Peyer's patch (tissue), 4 donors: ENCODE measurements at regions not wholly inside any gene's neighbourhood (a gene's known extent, or its start where the extent isn't known, plus 50 kb on each side); places are given as distances from the start of the nearest gene placed in this dataset.
A peak's percentile ranks its signal among the peaks of the same experiment; 100 is the strongest.

Experiments used
- POLR2A ChIP-seq, 2 donors: fragments of 450-650 bp; IDR thresholded peaks; one replicate each; pipeline ENCODE4 v1.5.1; 2017; ENCODE audit warnings: antibody characterized with exemption in 2 of 2, mild to moderate bottlenecking in 2 of 2, moderate library complexity in 2 of 2
- TF ChIP-seq, protein P1 (sequence below), 6 experiments: fragments of 450-650 bp in 4 of 6; fragments of 200-600 bp in 2 of 6; sonication (generic) in 1 of 6; IDR thresholded peaks; one replicate each; pipeline ENCODE4 v1.5.1; 2017 to 2019; ENCODE audit warnings: antibody characterized with exemption in 6 of 6, mild to moderate bottlenecking in 3 of 6, moderate library complexity in 1 of 6

GRCh38 chr2:16123856-16124780 lies 183.8 kb downstream of the MYCN start:
- TF ChIP-seq, protein P1, sequence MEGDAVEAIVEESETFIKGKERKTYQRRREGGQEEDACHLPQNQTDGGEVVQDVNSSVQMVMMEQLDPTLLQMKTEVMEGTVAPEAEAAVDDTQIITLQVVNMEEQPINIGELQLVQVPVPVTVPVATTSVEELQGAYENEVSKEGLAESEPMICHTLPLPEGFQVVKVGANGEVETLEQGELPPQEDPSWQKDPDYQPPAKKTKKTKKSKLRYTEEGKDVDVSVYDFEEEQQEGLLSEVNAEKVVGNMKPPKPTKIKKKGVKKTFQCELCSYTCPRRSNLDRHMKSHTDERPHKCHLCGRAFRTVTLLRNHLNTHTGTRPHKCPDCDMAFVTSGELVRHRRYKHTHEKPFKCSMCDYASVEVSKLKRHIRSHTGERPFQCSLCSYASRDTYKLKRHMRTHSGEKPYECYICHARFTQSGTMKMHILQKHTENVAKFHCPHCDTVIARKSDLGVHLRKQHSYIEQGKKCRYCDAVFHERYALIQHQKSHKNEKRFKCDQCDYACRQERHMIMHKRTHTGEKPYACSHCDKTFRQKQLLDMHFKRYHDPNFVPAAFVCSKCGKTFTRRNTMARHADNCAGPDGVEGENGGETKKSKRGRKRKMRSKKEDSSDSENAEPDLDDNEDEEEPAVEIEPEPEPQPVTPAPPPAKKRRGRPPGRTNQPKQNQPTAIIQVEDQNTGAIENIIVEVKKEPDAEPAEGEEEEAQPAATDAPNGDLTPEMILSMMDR (IDR thresholded peaks at IDR 0.05): no peak
- peak; percentile 25 to 59 for TF ChIP-seq POLR2A (IDR thresholded peaks at IDR 0.05)
